HG02885 (cell line): ENCODE measurements at regions not wholly inside any gene's neighbourhood (a gene's known extent, or its start where the extent isn't known, plus 50 kb on each side); places are given as distances from the start of the nearest gene placed in this dataset.
"Not testable (repeated sequence)": the region's sequence is repeated elsewhere in the genome, so short reads cannot be mapped to it uniquely, and the experiment has no call there.

ENCODE experiments used
- ATAC-seq: cut with Tn5 transposase; IDR thresholded peaks from one replicate; pipeline ENCODE4 v1.9.1; 2021; ENCODE audit warnings: mild to moderate bottlenecking; ENCODE audit not compliant: unreplicated experiment, poor library complexity

DNA sequence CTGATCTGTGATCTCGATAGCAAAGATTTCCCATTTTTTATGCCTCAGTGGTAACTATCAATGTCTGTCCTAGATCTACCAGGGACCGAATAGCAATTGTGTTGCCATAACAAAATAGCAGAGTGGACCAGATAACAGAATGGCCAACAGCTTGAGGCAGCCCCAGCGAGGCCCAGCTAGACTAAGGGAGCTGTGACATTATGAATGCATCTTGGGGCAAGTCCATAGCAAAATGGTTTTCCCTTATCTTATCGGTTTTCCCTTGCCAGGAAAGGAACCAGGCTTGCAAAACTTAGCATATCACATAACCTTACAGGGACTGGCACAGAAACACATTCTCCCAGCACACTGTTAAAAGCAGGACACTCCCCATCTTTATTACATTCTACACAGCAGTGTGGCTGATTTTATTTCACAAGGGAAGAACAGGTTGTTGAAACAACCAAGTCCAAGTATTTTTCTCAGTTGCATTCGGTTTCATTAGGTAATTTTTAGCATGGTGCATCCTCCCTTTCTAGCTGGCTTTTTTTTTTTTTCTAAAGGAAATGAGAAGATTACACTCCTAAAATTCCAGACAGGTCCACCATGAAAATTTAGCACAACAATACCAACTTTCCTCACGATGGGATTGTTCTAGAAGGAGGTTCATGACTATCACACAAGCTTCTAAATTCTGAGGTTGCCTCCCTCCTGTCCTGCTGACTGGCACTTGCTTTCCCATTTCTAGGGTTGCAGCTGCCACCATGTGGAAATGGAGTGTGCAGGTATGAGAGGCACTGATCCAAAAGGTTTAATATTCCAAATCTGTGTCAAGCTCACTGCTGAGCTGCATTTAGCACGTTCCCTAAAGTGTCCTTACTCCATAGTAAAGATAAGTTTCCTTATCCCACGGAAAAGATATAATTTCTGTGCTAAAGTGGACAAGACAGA is 97.0 kb upstream of the SLC35G4 start:
- peak; percentile 19 for ATAC-seq

GRCh38 chr18:11511434-11512095 is 97.8 kb upstream of the SLC35G4 start:
- ATAC-seq = peak; percentile 94

- ATAC-seq = no peak
Observed at GRCh38 chr18:11506856-11507255, 102.5 kb upstream of the SLC35G4 start.

- no peak for ATAC-seq
Observed at GRCh38 chr18:11505993-11506392, 103.4 kb upstream of the SLC35G4 start.

GRCh38 chr18:11504962-11505361 is 104.4 kb upstream of the SLC35G4 start:
- no peak for ATAC-seq

DNA sequence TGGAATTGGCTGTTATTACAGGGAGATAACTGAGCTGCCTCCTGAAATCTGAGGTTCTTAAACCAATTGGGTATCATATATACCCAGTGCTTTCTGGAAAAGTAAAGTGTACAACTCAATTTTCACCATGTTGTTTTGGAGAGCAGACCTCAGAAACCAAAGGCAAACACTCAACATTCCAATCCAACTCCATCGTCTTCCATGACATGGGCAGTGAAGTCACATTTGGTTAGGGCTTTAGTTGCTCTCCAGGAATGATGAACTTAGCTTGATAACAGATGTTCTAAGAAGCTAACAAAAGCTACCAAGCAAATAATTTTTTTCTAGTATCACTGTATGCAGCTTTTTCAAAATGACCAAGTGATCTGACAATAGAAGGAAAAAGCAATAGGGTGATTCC is 107.0 kb upstream of the SLC35G4 start:
- no peak for ATAC-seq

- no peak for ATAC-seq
Observed at GRCh38 chr18:11501352-11501751, 108.0 kb upstream of the SLC35G4 start.

- peak; percentile 86 for ATAC-seq
Observed at GRCh38 chr18:11500153-11501122, 109.0 kb upstream of the SLC35G4 start.

DNA sequence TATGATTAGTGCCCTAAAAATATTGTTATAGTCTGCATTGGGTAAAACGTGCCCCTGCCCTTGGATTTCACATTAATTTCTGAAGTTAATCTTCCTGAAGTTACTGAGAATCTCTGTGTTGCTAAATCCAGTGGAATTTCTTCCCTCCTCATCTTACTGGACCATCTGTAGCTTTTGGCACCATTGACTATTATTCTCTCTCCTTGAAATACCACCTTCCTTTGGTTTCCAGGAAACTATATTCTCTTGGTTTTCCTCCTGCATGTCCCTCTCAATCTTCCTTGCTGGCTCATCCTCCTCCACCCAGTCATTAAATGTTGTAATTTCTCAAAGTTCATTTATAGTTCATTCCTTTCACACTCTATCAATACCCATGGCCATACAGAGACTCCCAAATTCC is 110.6 kb upstream of the SLC35G4 start:
- no peak for ATAC-seq

DNA sequence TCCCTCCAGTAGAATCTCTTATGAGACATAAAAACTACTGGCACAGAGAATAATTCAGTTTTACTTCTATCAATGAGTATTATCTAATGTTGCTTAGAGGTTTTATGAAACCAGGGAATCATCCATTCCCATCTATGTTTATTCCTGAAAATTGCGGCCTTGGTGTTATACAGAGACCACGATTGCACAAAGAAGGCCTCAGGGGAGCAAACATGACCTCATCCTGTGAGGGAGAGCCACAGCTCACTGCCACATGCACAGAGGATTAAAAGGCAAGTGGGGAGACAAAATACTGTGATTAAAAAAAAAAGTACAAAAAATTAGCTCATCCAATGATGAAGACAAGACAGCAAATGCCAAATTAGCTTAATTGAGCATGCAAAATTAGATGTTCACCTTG is 111.8 kb upstream of the SLC35G4 start:
- no peak for ATAC-seq

DNA sequence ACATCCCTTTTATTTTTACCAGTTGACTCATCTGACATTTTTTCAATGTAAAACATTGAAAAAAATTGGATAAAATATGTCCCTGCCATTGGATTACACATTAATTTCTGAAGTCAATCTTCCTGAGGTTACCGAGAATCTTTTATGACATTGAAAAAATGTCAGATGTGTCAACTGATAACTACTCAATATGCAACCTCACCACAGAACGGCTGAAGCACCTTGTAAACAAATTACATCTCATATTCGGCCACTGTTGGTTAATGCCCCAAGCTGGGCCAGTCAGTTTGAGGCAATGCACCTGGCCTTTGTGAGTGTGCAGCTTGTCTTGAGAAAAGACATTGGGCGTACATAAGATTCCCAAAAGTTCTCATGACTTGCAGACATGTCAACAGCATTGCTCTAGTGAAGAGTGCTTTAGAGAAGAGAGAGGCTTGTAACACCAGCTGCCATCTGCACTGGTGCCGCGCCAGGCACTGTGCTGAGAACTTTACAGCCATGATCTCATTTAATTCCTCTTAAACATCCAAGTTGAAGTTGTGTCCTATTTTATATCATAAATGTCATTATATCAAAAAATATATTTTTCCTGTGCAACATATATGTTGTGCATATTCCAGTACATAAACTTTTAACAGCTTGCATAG is 112.7 kb upstream of the SLC35G4 start:
- ATAC-seq = no peak

DNA sequence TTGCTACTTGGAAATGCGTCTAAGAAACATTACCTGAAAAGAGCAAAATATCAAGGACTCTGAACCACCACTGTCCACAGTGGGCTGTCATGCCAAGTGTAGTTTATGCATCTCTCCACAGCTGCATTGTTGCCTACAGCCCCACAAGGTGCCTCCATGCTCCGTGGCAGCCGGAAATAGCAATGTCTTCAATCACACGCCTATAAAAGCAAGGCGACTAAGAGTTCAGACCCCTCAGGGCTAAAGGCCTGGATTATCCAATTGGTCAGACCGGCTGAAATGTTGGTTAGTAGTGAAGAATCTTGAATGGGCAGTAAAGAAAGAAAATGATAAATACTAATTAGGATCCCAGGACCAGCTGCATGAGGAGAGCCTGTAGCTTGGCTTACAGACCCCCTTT is 114.0 kb upstream of the SLC35G4 start:
- no peak for ATAC-seq

- ATAC-seq = no peak
Observed at GRCh38 chr18:11494107-11494506, 115.3 kb upstream of the SLC35G4 start.

GRCh38 chr18:11489266-11489899 is 120.0 kb upstream of the SLC35G4 start:
- ATAC-seq = no peak

DNA sequence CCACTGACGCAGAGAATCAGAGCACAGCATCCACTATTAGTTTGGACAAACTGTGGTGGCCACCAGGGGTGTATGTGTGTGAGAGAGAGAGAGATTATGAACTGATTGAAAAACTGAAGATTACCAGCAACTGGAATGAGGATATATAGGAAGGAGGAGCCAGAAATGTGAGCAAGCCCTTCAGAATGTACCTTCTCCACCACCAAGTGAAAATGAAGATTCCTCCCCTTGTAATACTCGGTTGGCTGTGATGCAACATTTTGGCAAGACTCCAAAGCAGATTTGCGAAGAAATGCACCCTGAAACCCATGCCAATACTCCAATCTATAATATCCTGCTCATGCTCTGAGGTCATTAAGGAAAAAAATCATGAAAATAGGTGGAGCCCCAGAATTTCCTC is 121.2 kb upstream of the SLC35G4 start:
- ATAC-seq = no peak

GRCh38 chr18:11487390-11487789 is 122.0 kb upstream of the SLC35G4 start:
- no peak for ATAC-seq

- no peak for ATAC-seq
Observed at GRCh38 chr18:11482271-11482670, 127.1 kb upstream of the SLC35G4 start.

- ATAC-seq = no peak
Observed at GRCh38 chr18:11480692-11481091, 128.7 kb upstream of the SLC35G4 start.

DNA sequence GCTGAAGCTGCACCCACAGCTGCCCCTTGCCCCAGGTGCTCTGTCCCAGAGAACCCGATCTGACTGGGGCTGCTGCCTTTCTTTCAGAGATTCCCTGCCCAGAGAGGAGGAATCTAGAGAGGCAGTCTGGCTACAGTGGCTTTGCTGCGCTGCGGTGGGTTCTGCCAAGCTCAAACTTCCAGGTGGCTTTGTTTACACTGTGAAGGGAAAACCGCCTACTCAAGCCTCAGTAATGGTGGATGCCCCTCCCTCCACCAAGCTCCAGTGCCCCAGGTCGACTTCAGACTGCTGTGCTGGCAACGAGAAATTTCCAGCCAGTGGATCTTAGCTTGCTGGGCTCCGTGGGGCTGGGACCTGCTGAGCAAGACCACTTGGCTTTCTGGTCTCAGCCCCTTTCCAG is 130.4 kb upstream of the SLC35G4 start:
- not testable (repeated sequence) for ATAC-seq

DNA sequence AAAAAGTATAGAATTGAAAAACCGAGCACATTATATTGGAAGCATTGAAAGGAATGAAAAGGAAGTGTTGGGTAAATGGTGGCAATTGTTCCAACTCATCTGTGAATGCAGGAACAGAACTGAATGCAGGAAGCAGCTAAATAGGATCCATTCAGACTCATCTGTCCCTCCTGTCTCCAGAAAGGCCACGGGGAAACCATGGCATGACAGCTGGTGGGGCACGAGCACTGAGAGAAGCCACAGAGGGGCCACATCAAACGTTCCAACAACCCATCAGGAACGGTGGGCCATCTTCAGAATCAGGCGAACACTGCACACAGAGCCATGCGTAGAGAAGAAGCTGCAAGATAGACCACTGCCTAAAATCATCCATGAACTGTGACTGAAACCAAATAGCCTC is 138.5 kb upstream of the SLC35G4 start:
- ATAC-seq = no peak
